Chondrocyte (in vitro differentiated cells): ENCODE measurements at regions not wholly inside any gene's neighbourhood (a gene's known extent, or its start where the extent isn't known, plus 50 kb on each side); places are given as distances from the start of the nearest gene placed in this dataset.

Source experiments
- DNase-seq: peaks from one replicate; pipeline ENCODE4 v3.0.0; 2021; ENCODE audit warnings: mixed read lengths, low spot score
- H3K27ac Mint-ChIP-seq: one replicate; pipeline ENCODE4 v1.8.0; 2021; ENCODE audit warnings: mild to moderate bottlenecking, moderate library complexity, mixed read lengths; ENCODE audit not compliant: unreplicated experiment
- H3K27me3 Mint-ChIP-seq: 2 replicates; pipeline ENCODE4 v1.8.0; 2021; ENCODE audit warnings: low read depth, mixed read lengths
- H3K36me3 Mint-ChIP-seq: 2 replicates; pipeline ENCODE4 v1.8.0; 2021; ENCODE audit warnings: low read depth, mixed read lengths
- H3K4me1 Mint-ChIP-seq: 2 replicates; pipeline ENCODE4 v1.8.0; 2021; ENCODE audit warnings: low read depth, mild to moderate bottlenecking, mixed read lengths
- H3K4me3 Mint-ChIP-seq: one replicate; pipeline ENCODE4 v1.8.0; 2021; ENCODE audit warnings: mild to moderate bottlenecking, moderate library complexity, mixed read lengths; ENCODE audit not compliant: unreplicated experiment
- H3K9me3 Mint-ChIP-seq: 2 replicates; pipeline ENCODE4 v1.8.0; 2021; ENCODE audit warnings: low read depth, mixed read lengths
- TF ChIP-seq, protein P1 (sequence below): fragments of 200-600 bp; sonication (generic); IDR thresholded peaks from 2 replicates; pipeline ENCODE4 v1.5.0; 2021; ENCODE audit warnings: antibody characterized with exemption, mild to moderate bottlenecking, moderate library complexity

DNA sequence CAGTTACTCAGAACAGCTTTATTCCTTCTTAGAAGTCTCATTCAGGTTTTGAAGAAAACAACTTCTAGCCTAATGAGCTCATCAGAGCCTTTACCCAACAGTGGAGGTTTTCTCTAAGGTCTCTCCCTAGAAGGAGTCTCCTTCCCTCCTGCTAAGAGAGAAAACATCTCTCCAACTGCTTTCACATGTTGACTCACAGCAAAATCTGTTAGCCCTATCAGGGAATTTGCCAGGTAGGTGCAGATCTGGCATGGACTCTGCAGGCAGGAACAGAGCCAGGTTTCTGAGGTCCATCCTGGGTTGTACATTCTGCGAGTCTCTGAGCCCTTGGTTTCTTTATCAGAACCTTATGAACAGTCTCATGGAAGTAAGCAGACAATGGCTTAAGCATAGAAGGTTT lies 214.4 kb downstream of the HIPK3 start:
- Mint-ChIP-seq H3K27me3 (no peaks in the 10 kb centered on the region), H3K9me3 (no peaks in the 10 kb centered on the region), H3K36me3 (no peaks in the 10 kb centered on the region), H3K4me3 (no peak overlapping the region), H3K4me1 (no peaks in the 10 kb centered on the region), H3K27ac (no peak overlapping the region)
- TF ChIP-seq, protein P1, sequence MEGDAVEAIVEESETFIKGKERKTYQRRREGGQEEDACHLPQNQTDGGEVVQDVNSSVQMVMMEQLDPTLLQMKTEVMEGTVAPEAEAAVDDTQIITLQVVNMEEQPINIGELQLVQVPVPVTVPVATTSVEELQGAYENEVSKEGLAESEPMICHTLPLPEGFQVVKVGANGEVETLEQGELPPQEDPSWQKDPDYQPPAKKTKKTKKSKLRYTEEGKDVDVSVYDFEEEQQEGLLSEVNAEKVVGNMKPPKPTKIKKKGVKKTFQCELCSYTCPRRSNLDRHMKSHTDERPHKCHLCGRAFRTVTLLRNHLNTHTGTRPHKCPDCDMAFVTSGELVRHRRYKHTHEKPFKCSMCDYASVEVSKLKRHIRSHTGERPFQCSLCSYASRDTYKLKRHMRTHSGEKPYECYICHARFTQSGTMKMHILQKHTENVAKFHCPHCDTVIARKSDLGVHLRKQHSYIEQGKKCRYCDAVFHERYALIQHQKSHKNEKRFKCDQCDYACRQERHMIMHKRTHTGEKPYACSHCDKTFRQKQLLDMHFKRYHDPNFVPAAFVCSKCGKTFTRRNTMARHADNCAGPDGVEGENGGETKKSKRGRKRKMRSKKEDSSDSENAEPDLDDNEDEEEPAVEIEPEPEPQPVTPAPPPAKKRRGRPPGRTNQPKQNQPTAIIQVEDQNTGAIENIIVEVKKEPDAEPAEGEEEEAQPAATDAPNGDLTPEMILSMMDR, result no peak
- no peak for DNase-seq

DNA sequence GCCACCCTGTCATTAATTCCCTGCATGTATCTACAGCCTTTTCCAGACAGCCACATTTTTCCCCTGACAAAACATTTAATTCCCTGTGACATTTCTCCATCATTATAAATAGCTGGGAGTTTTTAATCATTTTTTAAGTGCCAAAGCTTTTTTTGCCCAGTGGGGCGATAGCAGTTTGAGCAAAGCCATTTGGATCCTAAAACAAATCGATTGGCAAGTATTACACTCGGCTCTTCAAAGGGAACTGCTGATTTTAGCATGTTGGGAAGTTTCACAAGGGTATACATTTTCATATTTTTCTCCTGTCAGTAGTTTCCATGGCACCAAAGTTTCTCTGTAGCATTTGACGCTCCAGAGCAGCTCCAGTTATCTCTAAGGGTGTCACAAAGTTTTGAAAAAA lies 210.8 kb downstream of the HIPK3 start:
- Mint-ChIP-seq H3K4me3 (no peak overlapping the region), H3K36me3 (no peaks in the 10 kb centered on the region), H3K27me3 (no peaks in the 10 kb centered on the region), H3K9me3 (no peaks in the 10 kb centered on the region), H3K27ac (no peak overlapping the region), H3K4me1 (peaks cover 4% of the 10 kb centered on the region)
- TF ChIP-seq, protein P1, result no peak
- no peak for DNase-seq

DNA sequence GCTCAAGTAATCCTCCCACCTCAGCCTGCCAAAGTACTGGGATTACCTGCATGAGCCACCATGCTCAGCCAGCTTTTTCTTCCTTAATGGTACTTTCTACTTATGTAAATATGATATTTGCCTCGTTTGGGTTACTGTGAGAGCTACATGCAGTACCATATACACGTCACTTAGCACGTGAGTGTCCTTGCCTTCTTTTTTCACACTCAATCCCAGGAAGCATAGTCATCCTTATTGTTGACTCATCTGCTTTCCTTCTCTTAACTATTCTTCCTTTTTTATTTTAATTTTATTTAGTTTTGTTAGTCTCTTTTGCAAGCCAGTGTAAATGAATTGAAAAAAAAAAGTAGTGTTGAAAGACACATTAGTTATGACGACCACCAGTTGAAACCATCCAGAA lies 205.9 kb downstream of the HIPK3 start:
- H3K36me3 Mint-ChIP-seq, result no peaks in the 10 kb centered on the region
- H3K9me3 Mint-ChIP-seq, result no peaks in the 10 kb centered on the region
- TF ChIP-seq, protein P1, result no peak
- H3K27me3 Mint-ChIP-seq, result no peaks in the 10 kb centered on the region
- no peak overlapping the region for H3K4me3 Mint-ChIP-seq
- no peak overlapping the region for H3K27ac Mint-ChIP-seq
- peaks cover 4% of the 10 kb centered on the region for H3K4me1 Mint-ChIP-seq
- no peak for DNase-seq

DNA sequence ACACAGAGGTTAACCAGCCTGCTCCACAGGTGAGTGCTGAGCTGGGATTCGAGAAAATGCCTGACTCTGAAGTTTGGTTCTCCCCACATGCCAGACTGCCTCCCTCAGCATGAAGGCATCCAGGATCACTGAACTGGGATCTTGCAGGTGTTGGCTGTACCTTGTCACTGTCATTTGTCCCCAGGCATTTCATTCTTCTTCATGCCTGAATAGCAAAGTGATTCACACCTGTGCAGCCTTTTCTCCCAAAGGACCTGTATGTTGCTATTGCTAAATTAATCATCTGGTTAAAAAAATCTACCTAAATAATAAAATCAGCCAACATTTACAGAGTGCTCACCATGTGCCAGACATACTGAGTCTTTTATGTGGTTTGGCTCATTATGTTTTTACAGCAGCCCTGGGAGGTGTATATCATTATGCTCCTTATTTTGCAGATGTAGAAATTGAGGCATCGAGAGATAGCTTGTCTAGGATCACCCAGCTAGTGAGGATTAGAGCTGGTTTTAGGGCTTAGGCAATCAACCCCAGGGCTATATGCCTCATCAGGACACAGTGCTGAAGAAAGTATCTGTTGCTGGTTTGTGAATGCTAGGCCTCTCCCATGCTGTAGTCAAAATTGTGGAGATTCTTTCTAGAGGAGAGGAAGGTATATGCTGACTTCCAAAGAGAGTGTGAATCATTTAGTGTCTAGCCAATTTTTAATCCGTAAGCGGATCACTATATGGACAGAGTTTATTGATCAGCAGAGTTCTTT lies 204.4 kb downstream of the HIPK3 start:
- Mint-ChIP-seq H3K36me3 (no peaks in the 10 kb centered on the region), H3K9me3 (no peaks in the 10 kb centered on the region)

DNA sequence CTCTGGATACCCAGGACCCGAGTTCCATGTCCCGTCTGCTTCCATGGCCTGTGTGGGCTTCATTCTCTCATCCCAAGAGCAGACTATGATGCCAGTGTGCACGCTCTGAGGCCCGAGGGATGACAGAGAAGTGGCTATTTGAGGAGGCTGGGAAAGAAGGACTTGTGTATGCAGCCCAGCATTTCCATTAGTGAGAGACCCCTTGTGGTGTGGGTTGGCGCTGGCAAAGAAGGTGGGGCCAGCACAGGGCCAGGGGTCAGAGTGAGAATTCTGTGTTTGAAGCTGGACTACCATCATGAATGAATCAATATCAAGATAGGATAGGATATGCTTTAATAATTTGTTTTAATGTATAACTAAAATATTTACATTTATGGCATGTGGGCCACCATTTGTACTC lies 200.8 kb downstream of the HIPK3 start:
- Mint-ChIP-seq H3K4me3 (no peak overlapping the region), H3K9me3 (no peaks in the 10 kb centered on the region), H3K27ac (no peak overlapping the region), H3K27me3 (no peaks in the 10 kb centered on the region), H3K36me3 (no peaks in the 10 kb centered on the region), H3K4me1 (peaks cover 5% of the 10 kb centered on the region)
- no peak for DNase-seq
- TF ChIP-seq, protein P1, result no peak

More for the DNA sequence above, 204.4 kb downstream of the HIPK3 start:
- Mint-ChIP-seq H3K4me3 (no peak overlapping the region), H3K4me1 (peaks cover 4% of the 10 kb centered on the region), H3K27me3 (no peaks in the 10 kb centered on the region), H3K27ac (no peak overlapping the region)
- DNase-seq, result no peak
- TF ChIP-seq, protein P1, result no peak
